ENCODE measurements at regions not wholly inside any gene's neighbourhood (a gene's known extent, or its start where the extent isn't known, plus 50 kb on each side); places are given as distances from the start of the nearest gene placed in this dataset.

GRCh38 chr3:110494728-110495127, 576.9 kb upstream of the NECTIN3 start:
- no peak overlapping the region for H3K27ac Mint-ChIP-seq
- no peak overlapping the region for H2BK5ac ChIP-seq (ENCODE audit: insufficient read length, low read length)
- no peaks in the 10 kb centered on the region for H4K20me1 ChIP-seq (ENCODE audit: control insufficient read depth, insufficient read depth, insufficient read length)
- H3K27me3 Mint-ChIP-seq (ENCODE audit: low read depth), result no peaks in the 10 kb centered on the region
- DNase-seq, result no peak
- H2BK120ac ChIP-seq (ENCODE audit: low read depth, low read length, poor library complexity, severe bottlenecking), result no peak overlapping the region
- no CpG with 5 or more reads among the region's 8 CpGs for WGBS (ENCODE audit: extremely low coverage, insufficient read length, low lambda C conversion rate)
- no peak overlapping the region for H3T11ph ChIP-seq (ENCODE audit: low read length)
- H3K27ac ChIP-seq (ENCODE audit: insufficient read length, low read depth, low read length), result no peak overlapping the region
- no peak overlapping the region for H4K8ac ChIP-seq (replicated peaks; ENCODE audit: insufficient read length, low read depth, low read length)
- H3K4me1 ChIP-seq (ENCODE audit: insufficient read depth, low read length), result no peaks in the 10 kb centered on the region
- peaks cover 8 to 16% of the 10 kb centered on the region in 2 experiments for H3K4me1 Mint-ChIP-seq
- H3K27me3 ChIP-seq (ENCODE audit: insufficient read depth, low read length), result no peaks in the 10 kb centered on the region
- H3K4ac ChIP-seq (ENCODE audit: low read depth, low read length), result no peak overlapping the region
- no peak overlapping the region for H4K5ac ChIP-seq (ENCODE audit: insufficient read length, low read depth, low read length)
- H3K79me1 ChIP-seq (ENCODE audit: insufficient read depth, low read depth, low read length, poor library complexity, severe bottlenecking), result no peaks in the 10 kb centered on the region
- peaks cover 2 to 9% (median 4%) of the 10 kb centered on the region in 3 experiments; a peak in 4 of 7 replicates for H3K36me3 Mint-ChIP-seq (ENCODE audit: insufficient read depth in 1 of 3, low read depth in 3 of 3)
- H3K9ac ChIP-seq (ENCODE audit: extremely low read depth, insufficient read length, low read length), result no peak overlapping the region
- H3K4me3 Mint-ChIP-seq, result no peak overlapping the region
- H2AK5ac ChIP-seq (ENCODE audit: insufficient read length, low read length), result no peak overlapping the region
- H3K18ac ChIP-seq (ENCODE audit: insufficient read length, low read depth, low read length), result no peak overlapping the region
- H2AFZ ChIP-seq (ENCODE audit: low read length), result no peak overlapping the region
- H3K56ac ChIP-seq (ENCODE audit: insufficient read length, low read depth, low read length), result no peak overlapping the region
- no peak overlapping the region for H2BK15ac ChIP-seq (ENCODE audit: low read depth, low read length)
- no peak overlapping the region for H2BK20ac ChIP-seq (ENCODE audit: low read depth, low read length, poor library complexity, severe bottlenecking)
- H4K91ac ChIP-seq (ENCODE audit: insufficient read length, low read depth, low read length), result no peak overlapping the region
- no peak overlapping the region for H3K23ac ChIP-seq (ENCODE audit: insufficient read length, low read depth, low read length)
- TF ChIP-seq, protein P1, sequence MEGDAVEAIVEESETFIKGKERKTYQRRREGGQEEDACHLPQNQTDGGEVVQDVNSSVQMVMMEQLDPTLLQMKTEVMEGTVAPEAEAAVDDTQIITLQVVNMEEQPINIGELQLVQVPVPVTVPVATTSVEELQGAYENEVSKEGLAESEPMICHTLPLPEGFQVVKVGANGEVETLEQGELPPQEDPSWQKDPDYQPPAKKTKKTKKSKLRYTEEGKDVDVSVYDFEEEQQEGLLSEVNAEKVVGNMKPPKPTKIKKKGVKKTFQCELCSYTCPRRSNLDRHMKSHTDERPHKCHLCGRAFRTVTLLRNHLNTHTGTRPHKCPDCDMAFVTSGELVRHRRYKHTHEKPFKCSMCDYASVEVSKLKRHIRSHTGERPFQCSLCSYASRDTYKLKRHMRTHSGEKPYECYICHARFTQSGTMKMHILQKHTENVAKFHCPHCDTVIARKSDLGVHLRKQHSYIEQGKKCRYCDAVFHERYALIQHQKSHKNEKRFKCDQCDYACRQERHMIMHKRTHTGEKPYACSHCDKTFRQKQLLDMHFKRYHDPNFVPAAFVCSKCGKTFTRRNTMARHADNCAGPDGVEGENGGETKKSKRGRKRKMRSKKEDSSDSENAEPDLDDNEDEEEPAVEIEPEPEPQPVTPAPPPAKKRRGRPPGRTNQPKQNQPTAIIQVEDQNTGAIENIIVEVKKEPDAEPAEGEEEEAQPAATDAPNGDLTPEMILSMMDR (conservative IDR thresholded peaks at IDR 0.05), result no peak
- H3K9me3 Mint-ChIP-seq, result peaks cover 0 to 3% of the 10 kb centered on the region in 2 experiments; a peak in 3 of 5 replicates
- H3K23me2 ChIP-seq (ENCODE audit: insufficient read length, low read depth, low read length, poor library complexity, severe bottlenecking), result no peaks in the 10 kb centered on the region
- H3K79me2 ChIP-seq (ENCODE audit: insufficient read depth, low read length), result no peaks in the 10 kb centered on the region
- no peaks in the 10 kb centered on the region for H3K9me3 ChIP-seq (ENCODE audit: control insufficient read depth, low read depth, low read length)
- H3K4me2 ChIP-seq (ENCODE audit: insufficient read depth, insufficient read length, low read length), result no peak overlapping the region
- no peak overlapping the region for H2BK12ac ChIP-seq (ENCODE audit: insufficient read length, low read depth, low read length)
- no peak overlapping the region for H3K14ac ChIP-seq (ENCODE audit: insufficient read depth, low read length)

Measured in H9 (cell line).